Superior temporal gyrus (tissue), 1 donor: ENCODE measurements at regions not wholly inside any gene's neighbourhood (a gene's known extent, or its start where the extent isn't known, plus 50 kb on each side); places are given as distances from the start of the nearest gene placed in this dataset.
"Not testable (repeated sequence)": the region's sequence is repeated elsewhere in the genome, so short reads cannot be mapped to it uniquely, and the experiment has no call there.

ENCODE experiments used
- DNase-seq: peaks from one replicate; pipeline ENCODE4 v3.0.0-alpha.2; 2016; ENCODE audit errors: extremely low spot score

DNA sequence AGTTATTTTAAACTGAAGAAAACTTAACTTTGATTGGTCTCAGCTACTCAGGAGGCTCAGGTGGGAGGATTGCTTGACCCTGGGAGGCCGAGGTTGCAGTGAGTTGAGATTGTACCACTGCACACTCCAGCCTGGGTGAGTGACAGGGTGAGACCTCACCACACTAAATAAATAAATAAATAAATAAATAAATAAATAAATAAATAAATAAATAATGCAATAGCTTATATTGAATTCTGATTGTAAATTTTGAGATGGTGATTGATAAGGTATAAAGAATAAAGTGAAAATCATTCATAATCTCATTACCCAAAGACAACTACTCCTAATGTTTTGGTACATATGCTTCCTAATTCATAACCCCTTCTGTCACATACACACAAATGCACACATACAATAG, 58.1 kb downstream of the TUBA3C start:
- DNase-seq, result no peak

DNA sequence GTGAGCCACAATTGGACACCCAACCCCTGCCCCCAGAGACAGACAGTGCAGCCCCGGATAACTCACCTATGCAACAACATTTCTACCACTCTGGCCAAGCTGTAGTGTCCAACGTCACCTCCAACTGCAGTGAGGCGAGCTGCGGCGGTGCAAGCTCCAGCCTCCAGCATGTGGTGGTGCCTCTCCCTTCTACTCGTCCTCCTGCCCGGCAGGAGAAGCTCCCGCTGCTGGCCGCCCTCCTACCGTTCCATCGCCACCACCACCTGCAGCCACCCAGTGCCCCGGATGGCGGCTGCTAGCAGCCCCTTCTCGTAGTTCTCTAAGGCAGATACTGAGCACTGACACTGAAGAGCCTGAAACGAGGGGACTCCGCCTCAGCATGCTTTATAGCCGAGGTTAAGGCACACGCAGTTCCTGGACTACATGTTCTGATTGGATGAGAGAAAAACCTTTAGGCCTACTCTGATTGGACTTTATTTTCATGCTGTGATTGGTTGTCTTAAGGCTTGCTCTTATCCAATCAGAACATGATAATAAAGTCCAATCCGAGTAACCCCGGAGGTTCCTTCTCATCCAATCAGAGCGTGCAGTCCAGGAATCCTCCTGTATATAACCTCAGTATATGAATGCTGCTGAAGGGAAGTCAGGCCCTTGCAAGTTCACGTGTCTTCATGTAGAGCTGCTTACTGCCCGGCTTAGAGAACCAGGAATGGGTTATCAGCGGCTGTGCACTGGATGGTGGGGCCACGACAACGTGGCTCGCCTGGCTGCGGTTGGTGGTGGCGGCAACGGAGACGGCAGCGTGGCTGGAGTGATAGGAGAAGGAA, 63.5 kb downstream of the TUBA3C start:
- DNase-seq, result no peak

DNA sequence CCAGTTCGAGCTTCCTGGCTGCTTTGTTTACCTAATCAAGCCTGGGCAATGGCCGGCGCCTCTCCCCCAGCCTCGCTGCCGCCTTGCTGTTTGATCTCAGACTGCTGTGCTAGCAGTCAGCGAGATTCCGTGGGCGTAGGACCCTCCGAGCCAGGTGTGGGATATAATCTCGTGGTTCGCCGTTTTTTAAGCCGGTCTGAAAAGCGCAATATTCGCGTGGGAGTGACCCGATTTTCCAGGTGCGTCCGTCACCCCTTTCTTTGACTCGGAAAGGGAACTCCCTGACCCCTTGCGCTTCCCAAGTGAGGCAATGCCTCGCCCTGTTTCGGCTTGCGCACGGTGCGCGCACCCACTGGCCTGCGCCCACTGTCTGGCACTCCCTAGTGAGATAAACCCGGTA, 72.4 kb downstream of the TUBA3C start:
- DNase-seq, result not testable (repeated sequence)

- DNase-seq, result no peak
Observed at GRCh38 chr13:19103140-19103539, 78.5 kb downstream of the TUBA3C start.

DNA sequence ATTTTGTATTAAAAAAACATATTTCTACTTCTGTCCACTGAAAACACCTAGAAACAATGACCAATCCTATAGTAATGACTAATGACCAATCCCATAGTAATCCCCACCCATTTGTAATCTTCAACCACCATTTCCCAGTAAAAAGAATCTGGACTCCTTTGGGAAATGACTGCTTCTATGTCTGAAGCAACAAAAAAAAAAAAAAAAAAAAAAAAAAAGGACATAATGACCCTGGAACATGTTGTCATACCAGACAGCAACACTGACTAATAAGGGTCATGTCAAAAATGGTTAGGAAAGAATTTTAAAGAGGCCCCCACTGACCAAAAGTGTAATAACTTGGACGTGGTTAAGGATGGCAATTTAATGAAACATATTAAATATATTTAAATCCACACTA, 88.3 kb downstream of the TUBA3C start:
- no peak for DNase-seq

DNA sequence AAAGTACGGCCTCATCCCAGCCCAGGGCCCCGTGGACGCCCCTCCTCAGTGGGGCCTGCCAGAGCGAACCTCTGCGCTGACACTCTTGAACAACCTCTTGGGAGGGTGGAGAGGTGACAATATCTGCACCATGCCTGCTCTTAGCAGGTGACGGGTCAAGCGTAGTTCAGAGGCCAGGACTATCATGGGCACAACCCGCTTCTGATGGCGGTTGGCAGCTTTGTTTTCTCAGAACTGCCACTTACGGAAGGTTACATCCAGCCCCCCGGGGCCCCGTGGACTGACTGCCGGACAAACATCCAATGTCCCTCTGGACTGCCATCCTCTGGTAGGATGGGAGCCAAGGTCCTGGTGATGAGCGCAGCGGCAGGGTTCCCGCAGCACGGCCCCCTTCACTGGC, 91.1 kb downstream of the TUBA3C start:
- DNase-seq, result no peak

- DNase-seq, result no peak
Observed at GRCh38 chr13:19089315-19089714, 92.3 kb downstream of the TUBA3C start.

DNA sequence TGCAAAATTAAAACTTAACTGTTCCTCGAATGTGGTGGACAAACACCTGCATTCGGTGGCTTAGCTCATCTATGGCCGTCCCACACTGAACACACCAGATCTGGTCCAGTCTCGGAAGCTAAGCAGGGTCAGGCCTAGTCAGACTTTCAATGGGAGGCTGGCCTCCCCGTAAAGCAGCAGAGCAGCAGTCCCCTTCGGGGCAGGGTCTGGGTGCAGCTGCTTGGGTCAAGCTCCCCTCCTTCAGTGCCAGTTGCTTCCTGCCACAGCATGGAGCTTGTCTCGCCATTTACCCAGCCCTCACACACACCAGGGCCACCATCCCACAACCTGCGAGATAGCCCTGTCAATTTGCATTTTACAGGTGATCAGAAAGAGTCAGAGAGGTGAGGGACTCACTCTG, 93.2 kb downstream of the TUBA3C start:
- DNase-seq, result no peak

DNA sequence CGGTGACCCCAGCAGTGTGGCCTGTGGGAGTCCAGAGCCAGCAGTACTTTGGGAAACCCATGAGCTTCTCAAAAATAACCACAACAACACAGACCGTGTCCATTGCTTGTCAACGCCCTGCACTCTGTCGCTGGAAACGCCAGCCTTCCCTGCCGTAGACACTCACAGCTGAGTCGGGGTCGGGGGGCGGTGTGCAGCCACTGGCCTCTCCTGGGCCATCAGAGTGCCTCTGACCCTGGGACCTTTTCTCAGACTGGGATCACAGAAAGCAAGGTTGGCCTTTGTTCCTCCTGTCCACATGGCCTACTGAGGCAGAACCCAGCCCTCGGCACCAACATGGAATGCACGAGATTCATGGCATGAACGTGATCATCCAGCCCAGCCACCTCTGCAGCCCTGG, 95.7 kb downstream of the TUBA3C start:
- no peak for DNase-seq

DNA sequence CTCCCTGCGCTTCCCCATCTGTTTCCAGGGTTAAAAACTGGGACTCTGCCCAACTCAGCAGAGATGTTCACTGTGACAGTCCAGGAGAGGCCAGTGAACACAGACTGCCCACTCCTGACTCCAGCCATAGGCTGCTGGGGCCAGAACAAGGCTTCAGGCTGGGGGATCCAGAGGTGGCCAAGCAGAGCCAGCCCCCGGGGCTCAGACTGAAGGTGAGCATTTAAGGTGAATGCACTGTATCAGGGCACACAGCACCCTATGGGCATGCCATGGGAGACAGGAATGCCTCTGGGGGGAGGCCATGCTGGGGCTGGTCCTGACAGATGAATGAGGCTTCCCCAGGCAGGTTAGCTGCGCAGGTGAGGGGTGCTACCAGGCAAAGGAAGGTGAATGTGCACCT, 96.4 kb downstream of the TUBA3C start:
- DNase-seq, result no peak

GRCh38 chr13:19083340-19083739, 98.3 kb downstream of the TUBA3C start:
- no peak for DNase-seq

DNA sequence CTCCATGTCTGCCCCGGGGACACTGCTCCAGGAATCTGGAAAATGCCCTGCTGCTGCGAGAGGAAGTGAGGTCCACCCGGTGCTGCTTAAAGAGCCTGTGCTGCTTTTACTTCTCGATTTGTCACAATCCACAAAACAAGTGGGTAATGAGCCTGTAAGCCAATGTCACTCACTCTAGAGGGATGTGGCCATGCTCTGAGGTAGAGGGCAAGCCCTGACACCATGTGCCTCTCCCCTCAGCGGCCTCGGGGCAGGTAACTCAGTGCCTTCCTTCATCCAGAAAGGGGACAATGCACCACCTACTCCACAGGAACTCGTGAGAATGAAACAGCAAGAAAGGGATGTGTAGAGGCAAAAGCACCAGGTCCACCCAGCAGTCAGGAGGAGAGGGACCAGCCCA, 106.2 kb downstream of the TUBA3C start:
- DNase-seq, result no peak

DNA sequence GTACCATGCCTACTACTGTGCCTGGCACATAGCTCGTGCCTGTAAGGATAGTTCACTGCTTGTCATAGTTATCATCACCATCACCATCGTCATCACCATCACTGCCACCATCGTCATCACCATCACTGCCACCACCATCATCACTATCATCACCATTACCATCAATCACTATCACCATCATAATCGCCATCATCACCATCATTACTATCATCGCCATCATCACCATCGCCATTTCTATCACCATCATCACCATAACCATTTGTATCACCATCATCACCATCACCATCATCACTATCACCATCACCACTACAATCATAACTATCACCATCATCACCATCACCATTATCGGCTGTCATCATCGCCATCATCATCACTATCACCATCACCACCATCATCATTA, 107.1 kb downstream of the TUBA3C start:
- no peak for DNase-seq

DNA sequence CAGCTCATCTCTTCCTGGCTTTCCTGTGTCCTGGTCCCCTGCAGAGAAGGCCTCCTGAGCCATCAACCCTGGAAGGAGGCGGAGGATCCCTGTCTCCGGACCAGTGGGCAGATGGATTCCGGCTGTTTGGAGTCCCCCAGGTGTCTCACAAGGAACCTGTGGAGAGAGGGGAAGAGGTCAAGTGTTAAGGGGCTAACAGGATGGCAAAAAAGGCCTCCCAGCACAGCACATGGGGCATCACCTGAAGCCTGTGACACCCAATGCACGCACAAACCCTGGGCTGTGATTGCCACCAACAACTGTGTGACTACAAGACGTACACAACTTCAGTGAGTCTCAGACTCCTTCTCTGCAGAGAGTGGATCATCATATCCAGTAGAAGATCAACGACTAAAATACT, 107.5 kb downstream of the TUBA3C start:
- DNase-seq, result not testable (repeated sequence)

DNA sequence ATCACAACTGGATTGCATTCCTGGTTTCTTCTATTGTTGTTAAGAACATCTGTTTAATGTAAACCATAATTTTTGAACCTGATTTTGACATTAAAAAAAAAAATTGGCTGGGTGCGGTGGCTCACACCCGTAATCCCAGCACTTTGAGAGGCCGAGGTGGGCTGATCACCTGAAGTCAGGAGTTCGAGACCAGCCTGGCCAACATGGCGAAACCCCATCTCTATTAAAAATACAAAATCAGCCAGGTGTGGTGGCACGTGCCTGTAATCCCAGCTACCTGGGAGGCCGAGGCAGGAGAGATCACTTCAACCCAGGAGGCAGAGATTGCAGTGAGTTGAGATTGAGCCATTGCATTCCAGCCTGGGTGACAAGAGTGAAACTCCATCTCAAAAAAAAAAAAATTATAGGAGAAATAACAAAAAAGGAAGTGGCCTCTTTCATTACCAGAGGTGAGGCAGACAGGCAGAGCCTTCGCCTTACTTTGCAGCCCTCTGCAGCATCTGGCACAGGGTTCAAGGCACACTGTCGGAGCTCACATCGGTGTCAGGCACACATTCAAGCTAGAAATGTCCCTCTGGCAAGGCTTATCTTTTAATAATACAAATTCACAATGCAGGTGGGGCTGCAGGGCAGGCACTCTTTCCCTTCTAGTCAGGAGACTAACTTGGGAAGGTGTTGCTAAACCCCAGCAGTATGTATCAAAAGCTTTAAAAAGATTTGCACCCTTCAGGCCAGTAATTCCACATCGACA, 108.5 kb downstream of the TUBA3C start:
- not testable (repeated sequence) for DNase-seq

- no peak for DNase-seq
Observed at GRCh38 chr13:19072543-19072942, 109.1 kb downstream of the TUBA3C start.

GRCh38 chr13:19071161-19071936, 110.3 kb downstream of the TUBA3C start:
- no peak for DNase-seq

DNA sequence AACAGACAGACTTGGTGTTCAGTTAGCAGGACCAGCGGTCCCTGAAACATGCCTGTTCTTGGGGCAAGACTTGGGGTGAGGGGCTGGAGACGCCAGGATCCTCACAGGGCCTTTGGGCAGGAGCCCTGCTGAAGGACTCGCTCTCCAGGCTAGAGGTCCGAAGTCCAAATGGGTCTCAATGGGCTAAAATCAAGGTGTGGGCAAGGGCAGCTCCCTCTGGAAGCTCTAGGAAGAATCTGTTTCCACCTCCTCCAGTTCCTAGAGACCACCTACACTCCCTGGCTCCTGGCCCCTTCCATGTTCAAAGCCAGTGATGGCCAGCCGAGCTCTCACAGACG, 111.3 kb downstream of the TUBA3C start:
- no peak for DNase-seq

GRCh38 chr13:19069684-19070397, 111.8 kb downstream of the TUBA3C start:
- DNase-seq, result no peak

GRCh38 chr13:19068691-19069090, 112.9 kb downstream of the TUBA3C start:
- DNase-seq, result no peak

DNA sequence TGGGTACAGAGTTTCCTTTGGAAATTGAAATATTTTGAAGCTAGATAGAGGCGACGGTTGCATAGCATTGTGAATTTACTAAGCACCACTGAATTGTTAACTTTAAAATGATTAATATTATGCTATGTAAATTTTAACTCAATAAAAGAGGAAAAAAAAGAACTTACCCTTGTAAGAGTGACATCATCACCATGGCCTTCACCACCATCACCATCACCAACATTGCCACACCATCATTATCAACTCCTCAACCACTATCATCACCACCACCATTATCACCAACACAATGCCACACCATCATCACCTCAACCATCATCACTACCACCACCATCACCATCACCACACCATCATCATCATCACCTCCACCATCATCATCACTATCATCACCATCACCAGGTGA, 113.9 kb downstream of the TUBA3C start:
- no peak for DNase-seq

GRCh38 chr13:19062801-19063200, 118.8 kb downstream of the TUBA3C start:
- DNase-seq, result no peak
